ENCODE measurements at regions not wholly inside any gene's neighbourhood (a gene's known extent, or its start where the extent isn't known, plus 50 kb on each side); places are given as distances from the start of the nearest gene placed in this dataset.

DNA sequence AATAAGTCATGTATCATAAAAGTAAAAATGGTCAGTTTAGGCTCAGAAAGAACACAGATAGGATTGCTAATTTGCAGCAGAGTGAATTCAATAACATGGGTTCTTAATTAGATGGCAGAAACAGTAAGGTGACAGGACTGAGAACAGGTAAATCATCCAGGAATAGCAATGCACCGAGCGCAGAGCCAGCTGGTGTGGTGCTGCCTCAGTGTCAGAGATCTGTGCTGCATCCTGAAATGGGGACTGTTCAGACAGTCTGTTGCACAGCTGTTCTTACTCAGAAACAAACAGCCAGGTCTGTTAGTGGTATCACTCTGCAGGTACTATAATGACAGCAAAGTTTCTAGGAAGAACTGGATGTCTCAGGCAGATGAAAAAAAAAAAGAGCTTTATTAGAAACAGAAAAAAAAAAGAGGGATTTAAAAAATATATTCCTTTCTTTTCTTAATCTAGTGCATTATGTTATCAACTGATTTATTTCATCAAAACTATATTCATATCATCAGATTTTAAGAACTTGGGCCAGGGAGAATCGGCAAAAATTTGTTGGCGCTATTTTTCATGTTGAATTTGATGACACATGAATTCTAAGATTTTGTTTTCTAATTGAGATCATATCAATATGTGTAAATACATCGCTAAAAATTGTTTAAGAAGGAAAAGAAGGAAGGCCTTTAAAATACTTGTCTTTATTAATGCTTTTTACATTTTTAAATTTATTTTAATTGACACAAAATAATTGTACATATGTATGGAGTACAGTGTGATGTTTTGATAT, 501.8 kb downstream of the PRKD1 start:
- no peak for TF ChIP-seq CTCF (IDR thresholded peaks at IDR 0.05)
- no peak for TF ChIP-seq POLR2A (IDR thresholded peaks at IDR 0.05)
- TF ChIP-seq EP300 (IDR thresholded peaks at IDR 0.05): no peak
